ENCODE measurements at regions not wholly inside any gene's neighbourhood (a gene's known extent, or its start where the extent isn't known, plus 50 kb on each side); places are given as distances from the start of the nearest gene placed in this dataset.

DNA sequence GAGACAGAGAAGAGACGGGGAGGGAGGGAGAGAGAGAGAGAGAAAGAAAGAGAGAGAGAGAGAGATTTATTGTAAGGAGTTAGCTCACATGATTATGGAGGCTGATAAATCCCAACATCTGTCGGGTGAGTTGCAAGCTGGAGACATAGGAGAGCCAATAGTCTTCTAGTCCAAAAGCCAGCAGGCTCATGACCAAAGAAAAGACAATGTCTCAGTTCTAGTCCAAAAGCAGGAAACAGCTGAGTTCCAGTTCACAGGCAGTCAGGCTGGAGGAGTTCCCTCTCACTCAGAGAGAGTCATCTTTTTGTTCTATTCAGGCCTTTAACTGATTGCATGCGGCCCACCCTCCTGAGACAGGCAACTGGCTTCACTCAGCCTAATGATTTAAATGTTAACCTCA lies 416.6 kb downstream of the PREX1 start:
- FAIRE-seq: no peak

More for the DNA sequence above, 416.6 kb downstream of the PREX1 start:
- Histone ChIP-seq H3K4me2 (ENCODE audit: control insufficient read depth, insufficient read depth) (no peak overlapping the region), H3K79me2 (ENCODE audit: control insufficient read depth, insufficient read depth, low read length) (no peaks in the 10 kb centered on the region), H2AFZ (ENCODE audit: control insufficient read depth, low read depth, low read length) (no peak overlapping the region), H3K27ac (ENCODE audit: control insufficient read depth, insufficient read depth) (no peak overlapping the region), H4K20me1 (ENCODE audit: control insufficient read depth, insufficient read depth) (no peaks in the 10 kb centered on the region), H3K9ac (ENCODE audit: control insufficient read depth, insufficient read depth, low read length) (no peak overlapping the region), H3K4me1 (ENCODE audit: control insufficient read depth, insufficient read depth, low read length) (no peaks in the 10 kb centered on the region; the same call in 1 of the 2 replicates), H3K27me3 (replicated peaks in 1 of 2; ENCODE audit: control insufficient read depth in 2 of 2, insufficient read depth in 2 of 2, low read length in 1 of 2) (no peaks in the 10 kb centered on the region; a peak in 1 of 4 replicates), H3K36me3 (ENCODE audit: control insufficient read depth in 2 of 2, insufficient read depth in 2 of 2, low read length in 1 of 2) (no peaks in the 10 kb centered on the region), H3K4me3 (no peak overlapping the region), H3K9me3 (replicated peaks; ENCODE audit: control insufficient read depth, insufficient read depth, low read length) (no peaks in the 10 kb centered on the region)
- intact Hi-C loops (cut with micrococcal nuclease; ENCODE audit: unreplicated experiment): no loop called here
- POLR2A ChIA-PET: no interaction called here
- SMC1A ChIA-PET (ENCODE audit: uncharacterized antibody, unreplicated experiment): no interaction called here
- BruUV-seq (replicated peaks): no TSS peak
- ATAC-seq (no peak), DNase-seq (ENCODE audit: low read depth, low spot score) (no peak)
- 47% methylated on average over 3 of the region's 3 CpGs for WGBS (ENCODE audit: insufficient coverage, insufficient replicate concordance, low lambda C conversion rate, missing lambda C conversion rate)
- CTCF ChIA-PET: no interaction called here
- RAD21 ChIA-PET (ENCODE audit: unreplicated experiment): no interaction called here
- in situ Hi-C loops (cut with MboI): no loop called here
- TF ChIP-seq SUPT20H (IDR thresholded peaks at IDR 0.05; ENCODE audit: borderline replicate concordance, control insufficient read depth, low read depth, low read length) (no peak), NRF1 (conservative IDR thresholded peaks at IDR 0.05; ENCODE audit: low read depth, low read length) (no peak), GABPA (IDR thresholded peaks at IDR 0.05; ENCODE audit: low read depth) (no peak)
- TF ChIP-seq, protein P1, sequence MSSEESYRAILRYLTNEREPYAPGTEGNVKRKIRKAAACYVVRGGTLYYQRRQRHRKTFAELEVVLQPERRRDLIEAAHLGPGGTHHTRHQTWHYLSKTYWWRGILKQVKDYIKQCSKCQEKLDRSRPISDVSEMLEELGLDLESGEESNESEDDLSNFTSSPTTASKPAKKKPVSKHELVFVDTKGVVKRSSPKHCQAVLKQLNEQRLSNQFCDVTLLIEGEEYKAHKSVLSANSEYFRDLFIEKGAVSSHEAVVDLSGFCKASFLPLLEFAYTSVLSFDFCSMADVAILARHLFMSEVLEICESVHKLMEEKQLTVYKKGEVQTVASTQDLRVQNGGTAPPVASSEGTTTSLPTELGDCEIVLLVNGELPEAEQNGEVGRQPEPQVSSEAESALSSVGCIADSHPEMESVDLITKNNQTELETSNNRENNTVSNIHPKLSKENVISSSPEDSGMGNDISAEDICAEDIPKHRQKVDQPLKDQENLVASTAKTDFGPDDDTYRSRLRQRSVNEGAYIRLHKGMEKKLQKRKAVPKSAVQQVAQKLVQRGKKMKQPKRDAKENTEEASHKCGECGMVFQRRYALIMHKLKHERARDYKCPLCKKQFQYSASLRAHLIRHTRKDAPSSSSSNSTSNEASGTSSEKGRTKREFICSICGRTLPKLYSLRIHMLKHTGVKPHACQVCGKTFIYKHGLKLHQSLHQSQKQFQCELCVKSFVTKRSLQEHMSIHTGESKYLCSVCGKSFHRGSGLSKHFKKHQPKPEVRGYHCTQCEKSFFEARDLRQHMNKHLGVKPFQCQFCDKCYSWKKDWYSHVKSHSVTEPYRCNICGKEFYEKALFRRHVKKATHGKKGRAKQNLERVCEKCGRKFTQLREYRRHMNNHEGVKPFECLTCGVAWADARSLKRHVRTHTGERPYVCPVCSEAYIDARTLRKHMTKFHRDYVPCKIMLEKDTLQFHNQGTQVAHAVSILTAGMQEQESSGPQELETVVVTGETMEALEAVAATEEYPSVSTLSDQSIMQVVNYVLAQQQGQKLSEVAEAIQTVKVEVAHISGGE (CRISPR knock-in tag; IDR thresholded peaks at IDR 0.05): no peak
